GM18502 (cell line): ENCODE measurements at regions not wholly inside any gene's neighbourhood (a gene's known extent, or its start where the extent isn't known, plus 50 kb on each side); places are given as distances from the start of the nearest gene placed in this dataset.
"Not testable (repeated sequence)": the region's sequence is repeated elsewhere in the genome, so short reads cannot be mapped to it uniquely, and the experiment has no call there.

Source experiments
- ATAC-seq: cut with Tn5 transposase; IDR thresholded peaks from one replicate; pipeline ENCODE4 v1.9.1; 2021; ENCODE audit warnings: mild to moderate bottlenecking; ENCODE audit not compliant: unreplicated experiment, poor library complexity

- no peak for ATAC-seq
These were observed 60.3 kb upstream of the THUMPD2 start for GRCh38 chr2:39839261-39839848.

- ATAC-seq, result no peak
These were observed 59.5 kb upstream of the THUMPD2 start for GRCh38 chr2:39838589-39838988.

GRCh38 chr2:39837856-39838453 is 58.9 kb upstream of the THUMPD2 start:
- ATAC-seq, result peak; percentile 95

- no peak for ATAC-seq
These were observed 57.6 kb upstream of the THUMPD2 start for GRCh38 chr2:39836638-39837037.

GRCh38 chr2:39834426-39834825 is 55.4 kb upstream of the THUMPD2 start:
- ATAC-seq, result no peak

GRCh38 chr2:39830610-39831009 is 51.6 kb upstream of the THUMPD2 start:
- ATAC-seq, result not testable (repeated sequence)
